Amniotic epithelial cell (primary cell): ENCODE measurements at regions not wholly inside any gene's neighbourhood (a gene's known extent, or its start where the extent isn't known, plus 50 kb on each side); places are given as distances from the start of the nearest gene placed in this dataset.

Experiments used
- DNase-seq: peaks from one replicate; pipeline ENCODE4 v3.0.0-alpha.2; 2010; ENCODE audit warnings: low read depth

DNA sequence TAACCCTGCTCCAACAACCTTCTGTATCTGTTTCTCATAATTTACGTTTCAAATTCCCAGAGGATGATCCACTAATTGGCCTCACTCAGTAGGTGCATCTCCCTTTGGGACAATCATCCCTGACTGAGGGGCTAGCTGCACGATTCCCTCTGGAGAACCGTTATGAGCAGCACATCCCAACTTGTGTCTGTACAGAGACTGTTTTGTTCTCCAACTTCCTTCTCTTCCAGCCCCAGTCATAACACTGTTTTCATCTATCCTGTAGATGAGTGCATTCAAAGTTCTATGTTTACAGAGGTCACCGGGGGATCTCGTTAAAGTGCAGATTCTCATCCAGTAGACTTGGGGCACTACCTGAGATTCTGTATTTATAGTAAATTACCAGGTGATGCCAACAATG is 187.2 kb downstream of the REEP3 start:
- no peak for DNase-seq

DNA sequence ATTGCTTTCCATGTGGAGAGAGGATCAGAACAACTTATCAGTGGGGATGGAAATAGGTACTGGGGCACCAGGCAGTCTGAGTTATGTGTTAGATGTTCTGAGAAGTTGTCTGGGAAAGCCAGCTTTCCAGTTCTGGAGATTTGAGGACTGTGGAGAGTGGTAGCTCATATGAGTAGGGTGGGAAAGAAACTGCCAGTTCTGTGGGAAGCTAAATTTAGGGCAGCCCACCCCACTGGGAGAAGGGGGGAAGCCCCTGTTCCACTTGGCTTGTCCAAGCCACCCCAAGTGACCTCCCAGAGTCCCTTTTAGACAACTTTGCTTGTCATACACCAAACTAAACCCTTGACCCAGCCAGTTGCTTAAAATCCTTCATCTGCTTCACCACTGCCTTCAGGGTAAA is 189.5 kb downstream of the REEP3 start:
- no peak for DNase-seq

DNA sequence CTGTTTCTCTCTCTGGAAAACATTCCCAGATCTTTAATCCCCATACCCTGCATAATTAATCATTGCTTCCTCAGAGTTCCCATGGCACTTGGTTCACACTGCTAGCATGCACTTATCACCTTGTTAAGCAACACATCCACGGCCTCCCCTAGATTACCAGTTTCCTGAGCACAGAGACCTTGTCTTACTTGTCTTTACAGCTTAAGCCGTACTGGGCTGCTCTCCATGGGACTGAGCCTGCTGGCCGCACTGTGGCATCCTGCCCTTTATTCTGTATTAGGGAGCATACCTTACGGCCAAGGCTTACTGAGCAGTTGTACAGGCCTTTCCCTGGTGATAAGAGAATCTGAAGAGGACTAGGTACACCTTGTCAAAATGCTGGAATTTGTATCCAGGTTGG is 190.2 kb downstream of the REEP3 start:
- peak; percentile 93 for DNase-seq

DNA sequence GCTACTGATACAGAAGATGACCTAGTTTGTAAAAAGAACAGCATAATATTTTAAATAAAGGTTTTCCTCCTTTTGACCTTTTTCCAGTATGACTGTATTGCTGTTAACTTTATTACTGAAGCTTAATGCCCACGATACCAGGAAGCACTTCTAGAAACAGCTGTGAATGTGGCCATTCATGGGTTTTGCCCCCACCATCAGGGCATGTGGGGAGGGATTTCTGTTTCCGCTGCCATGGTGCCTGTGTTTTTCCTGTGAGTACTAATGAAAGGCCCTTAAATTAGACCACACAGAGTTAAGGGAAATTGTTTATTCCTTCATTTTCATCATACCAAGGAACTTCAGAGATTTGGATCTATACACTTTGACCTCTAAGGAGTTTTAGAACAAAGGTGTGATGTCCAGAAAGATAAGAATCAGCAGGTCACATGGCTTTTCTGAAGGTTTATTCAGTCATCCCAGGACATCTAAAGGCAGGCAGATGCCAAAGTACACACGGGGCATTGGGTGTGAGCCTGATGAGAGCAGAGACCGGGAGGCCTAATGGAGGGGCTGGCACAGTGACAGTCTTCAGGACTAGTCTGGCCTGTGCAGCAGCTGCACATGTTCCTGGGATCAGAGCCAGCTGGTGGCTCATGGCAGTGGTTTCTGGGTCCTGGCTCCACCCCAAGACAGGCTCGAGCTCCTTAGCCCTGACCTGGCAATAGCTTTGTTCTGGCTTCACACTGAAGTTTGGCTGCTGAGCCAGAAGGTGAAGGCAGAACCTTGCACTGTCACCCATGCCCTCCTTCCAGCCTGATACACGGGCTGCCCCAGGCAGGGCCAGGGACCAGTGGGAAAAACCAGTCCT is 190.9 kb downstream of the REEP3 start:
- peak; percentile 72 for DNase-seq

DNA sequence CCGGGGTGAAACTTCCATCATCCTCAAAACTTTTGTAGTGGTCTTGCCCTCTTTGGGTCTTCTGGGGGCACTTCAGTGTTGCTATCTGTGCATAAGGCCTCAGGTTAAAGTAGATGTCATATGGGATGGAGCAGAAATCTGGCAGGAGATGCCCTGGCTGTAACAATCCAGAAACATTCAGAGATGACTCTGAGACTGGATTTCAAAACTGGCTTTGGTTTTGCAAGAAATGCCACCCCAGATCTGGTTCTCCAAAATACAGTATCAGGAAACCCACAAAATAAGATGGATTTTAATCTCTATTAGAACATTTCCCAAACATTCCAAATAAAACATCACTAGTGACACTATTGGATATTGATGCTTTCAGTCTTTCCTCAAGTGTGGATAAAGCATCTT is 191.5 kb downstream of the REEP3 start:
- peak; percentile 52 for DNase-seq

DNA sequence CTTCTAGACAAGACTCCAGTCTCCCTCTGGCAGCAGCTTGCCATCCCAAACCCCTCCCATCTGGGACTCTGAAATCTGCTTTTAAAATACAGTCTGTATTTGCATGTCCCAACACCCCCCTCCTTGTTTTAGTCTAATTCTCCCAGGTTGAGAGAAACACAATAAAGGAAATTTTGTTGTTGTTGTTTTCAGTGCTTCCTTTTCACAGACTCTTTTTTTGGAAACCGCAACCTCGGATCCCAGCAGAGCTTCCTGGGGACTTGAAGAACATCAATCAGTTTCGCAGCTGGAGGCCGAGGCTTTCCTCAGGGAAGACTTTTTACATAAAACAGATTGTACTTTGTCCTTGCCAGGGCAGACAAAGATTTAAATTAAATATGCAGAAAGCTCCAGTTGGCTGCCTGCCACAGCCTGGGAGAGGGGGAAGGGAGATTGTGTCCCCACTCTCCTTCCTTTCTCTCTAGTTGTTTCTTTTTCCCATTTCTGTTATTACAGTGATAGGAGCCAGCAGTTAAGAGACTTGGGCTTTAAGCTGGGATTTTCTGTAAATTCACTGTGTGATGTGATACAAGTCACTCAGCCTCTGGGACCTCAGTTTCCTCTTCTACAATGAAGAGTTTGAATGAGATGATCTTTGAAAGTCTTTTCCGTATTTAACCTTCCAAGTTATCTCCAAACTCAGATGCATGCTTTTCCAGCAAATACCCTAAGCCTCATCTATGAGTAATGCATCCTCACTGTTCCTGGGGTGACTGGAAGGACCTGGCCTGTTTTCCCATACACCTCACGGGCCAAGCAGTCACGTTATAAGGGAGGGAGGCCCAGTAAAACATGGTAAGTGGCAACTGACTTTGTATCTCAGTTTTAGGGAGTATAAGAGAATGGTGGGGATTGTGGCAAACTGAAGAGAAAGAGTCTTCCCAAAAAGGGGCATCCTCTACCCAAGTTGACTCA is 192.3 kb downstream of the REEP3 start:
- DNase-seq, result peak; percentile 96

DNA sequence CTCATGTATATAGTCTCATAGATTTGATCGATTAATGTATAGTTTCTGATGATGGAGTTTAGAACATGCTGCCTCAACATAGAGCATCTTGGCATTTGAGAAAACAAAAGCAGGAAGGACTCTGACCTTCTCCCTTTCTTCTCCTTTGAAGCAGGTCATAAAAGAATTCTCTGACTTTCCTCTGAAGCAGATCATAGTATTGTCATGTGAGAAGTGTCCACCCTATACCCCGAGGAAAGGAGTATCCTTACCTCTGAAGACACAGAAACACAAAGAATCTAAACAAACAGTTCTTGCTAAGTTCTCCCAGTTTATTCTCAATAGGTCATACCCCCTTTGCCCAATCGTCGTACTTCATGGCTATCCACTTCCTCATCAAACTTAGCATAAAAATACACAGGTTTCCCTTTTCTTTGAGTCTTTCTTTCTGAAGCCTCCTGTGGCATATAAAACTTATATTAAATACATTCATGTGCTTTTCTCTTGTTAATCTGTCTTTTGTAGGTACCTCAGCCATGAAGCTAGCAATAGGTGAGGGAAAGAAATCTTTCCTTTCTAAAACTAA is 194.9 kb downstream of the REEP3 start:
- DNase-seq, result no peak

DNA sequence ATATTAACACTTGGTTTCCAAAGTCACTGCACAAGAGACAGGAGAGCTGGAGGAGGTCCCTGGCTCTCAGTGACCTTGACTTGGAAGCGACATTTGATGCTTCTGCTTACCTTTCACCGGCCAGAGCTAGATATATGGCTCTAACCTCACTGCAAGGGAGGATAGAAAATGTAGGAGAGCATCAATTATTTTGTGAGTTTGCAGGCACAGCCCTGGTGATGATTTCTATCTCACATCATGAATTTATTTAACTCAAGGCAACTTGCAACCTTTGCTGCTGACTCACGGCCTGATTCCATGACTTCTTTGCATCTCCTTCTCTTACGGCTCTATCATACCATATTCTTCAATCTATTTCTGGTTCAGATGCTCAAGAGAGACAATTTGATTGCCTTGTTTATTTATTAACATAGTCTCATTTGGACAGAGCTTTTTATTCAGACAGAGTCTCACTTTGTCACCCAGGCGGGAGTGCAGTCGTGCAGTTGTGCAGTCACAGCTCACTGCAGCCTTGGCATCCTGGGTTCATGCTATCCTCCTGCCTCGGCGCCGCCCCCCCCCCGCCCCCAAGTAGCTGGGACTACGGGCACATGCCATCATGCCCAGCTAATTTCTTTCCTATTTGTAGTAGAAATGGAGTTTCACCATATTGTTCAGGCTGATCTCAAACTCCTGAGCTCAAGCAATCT is 196.0 kb downstream of the REEP3 start:
- DNase-seq, result no peak

DNA sequence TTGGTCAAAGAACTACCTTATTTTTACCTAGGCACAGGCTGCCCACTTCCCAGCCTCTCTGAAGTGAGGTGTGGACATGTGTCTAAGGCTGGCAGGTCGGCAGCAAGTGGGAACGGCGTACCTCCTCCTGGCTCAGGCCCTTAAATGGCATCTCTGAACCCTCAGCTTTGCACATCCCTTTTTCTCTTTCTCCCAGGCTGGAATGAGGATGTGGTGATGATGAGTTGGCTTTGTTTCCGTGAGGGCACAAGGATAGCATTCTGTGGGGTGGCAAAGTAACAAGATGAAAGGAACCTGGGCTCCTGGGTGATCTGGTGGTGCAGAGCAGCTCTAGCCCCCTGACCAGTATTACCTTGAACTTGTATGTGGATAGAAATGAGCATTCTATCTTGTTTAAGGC is 196.8 kb downstream of the REEP3 start:
- no peak for DNase-seq

DNA sequence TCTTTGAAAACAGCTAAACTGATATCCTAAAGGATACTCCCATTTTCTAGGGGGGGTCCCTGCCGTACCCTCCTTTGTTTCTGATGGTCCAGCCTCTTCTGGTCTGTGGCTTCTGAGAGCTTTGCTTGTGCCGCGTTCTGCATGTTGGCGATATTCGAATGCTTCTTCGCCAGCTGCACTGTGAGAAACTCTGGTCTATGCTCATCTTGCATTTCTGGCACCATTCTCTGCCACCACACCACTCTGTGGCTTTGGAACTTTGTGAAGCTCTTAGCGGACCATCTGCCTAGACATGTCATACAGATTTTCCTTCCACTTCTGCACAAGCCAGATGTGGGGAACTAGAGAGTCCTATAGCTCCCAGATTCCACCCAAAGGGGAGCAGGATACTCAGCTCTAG is 197.2 kb downstream of the REEP3 start:
- DNase-seq, result no peak

DNA sequence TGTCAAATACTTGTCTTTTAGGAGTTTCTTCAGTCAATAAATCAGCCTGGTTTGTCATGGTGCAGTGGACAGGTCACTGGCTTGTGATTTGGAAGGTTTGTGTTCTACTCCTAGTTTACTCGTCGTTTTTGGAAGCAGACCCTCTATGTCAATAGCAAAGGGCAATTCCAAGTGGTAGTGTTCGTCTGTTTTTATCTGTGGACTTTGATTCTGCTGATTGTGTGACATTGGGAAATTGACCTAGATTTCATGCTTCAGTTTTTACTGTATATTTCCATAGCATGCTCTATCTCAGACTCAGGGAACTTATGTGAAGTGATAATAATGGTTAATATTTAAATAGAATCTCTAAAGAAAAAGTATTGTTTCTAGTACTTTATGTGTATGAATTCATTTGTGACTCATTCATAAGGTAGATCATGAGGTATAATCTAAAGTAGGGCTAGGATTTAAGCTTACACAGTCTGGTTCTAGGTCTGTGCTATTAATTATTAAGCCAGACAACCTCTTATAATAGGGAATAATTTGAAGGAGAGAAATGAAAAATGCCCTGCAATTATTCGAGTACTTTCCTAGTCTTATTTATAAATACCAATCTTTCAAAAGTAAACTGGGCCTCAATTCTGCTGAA is 198.1 kb downstream of the REEP3 start:
- no peak for DNase-seq

DNA sequence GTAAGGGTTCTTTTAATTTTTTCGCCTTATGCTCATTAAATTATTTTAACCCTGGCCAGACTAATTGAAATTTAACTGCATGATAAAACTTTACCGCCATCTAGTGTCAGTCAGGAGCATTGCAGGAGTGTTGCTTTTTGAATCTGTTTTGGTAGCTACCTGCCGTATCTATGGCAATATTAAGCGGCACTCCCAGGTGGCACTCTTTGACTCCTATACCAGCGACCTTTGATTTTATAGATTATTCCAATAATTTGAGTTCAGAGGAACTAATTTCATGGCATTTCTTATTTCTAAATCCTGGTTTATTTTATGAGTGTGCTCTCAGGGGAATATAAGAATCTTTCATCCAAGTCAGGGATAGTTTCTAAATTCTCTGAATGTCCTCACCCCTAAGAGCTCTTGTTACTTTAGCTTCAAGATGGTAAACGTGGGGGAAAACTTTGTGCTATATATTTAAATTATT is 198.9 kb downstream of the REEP3 start:
- DNase-seq, result peak; percentile 44

DNA sequence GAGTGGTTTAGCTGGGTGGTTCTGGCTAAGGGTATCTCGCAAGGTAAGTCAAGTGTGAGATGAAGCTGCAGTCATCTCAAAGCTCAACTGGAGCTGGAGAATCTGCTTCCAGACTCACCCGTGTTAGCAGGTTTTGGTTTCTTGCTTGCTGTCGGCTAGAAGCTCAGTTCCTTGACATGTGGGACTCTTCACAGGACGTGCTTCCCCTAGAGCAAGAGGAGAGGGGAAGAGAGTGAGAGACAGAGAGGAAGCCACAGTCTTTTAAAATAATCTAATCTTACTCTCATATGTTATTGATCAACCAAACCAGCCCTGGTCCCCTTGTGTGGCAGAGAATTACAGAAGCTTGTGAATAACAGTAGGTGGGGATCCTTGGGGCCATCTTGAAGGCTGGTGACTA is 199.5 kb downstream of the REEP3 start:
- DNase-seq, result no peak

DNA sequence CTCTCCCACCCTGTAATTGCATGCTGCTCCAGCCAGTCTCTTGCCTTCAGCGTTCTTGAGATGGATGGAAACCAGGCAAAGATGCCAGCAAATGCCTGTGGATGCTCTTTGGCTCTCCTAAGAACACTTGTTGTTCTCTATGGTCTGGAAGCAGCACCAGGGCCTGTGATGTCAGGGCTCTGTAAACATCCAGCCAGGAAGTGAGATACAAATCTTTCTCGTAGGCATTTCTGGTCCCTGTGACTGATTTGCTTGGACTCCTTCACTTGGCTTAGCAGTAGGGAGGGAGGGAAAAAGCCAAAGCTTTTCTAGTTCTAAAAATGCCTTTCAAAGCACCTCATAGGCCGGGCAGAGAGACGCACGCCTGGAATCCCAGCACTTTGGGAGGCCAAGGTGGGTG is 201.3 kb downstream of the REEP3 start:
- DNase-seq, result peak; percentile 82

DNA sequence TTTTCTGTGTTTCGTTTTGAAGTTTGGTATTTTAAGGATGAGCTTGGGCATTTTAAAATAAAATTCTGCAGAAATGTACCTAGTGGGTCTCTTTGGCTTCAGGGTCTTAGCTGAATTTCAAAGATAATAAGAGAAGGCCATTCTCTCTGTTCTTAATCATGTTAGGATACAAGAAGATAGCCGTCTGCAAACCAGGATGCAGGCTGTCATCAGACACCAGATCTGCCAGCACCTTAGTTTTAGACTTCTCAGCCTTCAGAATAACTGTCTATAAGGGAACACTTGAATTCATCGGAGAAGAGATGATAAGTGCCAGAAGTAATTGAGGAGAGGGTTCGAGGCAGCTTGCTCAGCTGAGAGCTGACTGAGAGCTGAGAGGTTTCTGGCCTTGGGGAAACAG is 202.1 kb downstream of the REEP3 start:
- DNase-seq, result no peak

DNA sequence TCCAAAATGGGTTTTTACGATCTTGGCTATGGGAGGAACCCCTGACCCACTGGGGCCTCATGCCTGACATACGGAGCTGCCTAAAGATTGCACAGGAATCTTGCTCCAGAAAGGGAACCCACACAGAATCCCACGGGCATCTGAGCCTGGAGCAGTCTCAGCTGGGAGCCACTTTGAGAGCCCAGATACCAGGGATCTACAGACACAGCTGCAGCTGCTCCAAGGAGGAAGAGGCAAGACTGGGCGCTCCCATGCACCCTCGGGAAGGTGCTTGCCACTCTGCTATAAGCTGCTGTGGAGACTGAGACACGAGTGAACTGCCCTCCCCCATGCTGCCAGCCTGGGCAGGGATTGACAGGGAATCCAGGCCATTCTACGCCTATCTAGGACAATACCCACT is 202.5 kb downstream of the REEP3 start:
- DNase-seq, result no peak

DNA sequence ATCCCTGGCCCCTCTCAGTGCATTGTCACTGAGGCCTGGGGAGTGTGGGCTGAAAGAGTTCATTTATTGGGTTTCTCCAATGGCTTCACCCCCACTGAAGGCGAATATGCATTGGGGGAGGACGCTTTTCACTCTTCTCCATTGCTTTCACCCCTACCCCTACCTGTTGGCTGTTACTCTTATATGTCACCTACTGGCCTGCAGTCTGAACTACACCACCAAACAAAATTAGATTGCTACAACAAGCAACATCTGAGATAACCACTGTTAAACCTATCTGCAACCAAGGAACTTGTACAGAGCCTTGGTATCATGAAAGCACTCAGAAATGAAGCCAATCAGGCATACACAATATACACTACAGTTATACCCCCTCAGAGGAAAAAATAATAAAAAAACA is 203.7 kb downstream of the REEP3 start:
- DNase-seq, result no peak

DNA sequence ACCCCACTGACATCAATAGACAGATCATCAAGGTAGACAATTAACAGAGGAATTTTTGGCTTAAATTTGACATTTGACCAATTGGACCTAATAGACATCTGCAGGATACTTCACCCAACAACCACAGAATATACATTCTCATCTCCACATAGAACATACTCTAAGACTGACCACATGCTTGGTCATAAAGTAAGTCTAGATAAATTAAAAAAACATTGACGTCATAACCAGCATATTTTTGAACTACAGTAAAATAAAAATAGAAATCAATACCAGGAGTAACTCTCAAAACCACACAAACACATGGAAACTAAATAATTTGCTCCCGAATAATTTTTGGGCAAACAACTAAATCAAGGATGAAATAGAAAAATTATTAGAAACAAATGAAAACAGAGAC is 205.7 kb downstream of the REEP3 start:
- DNase-seq, result no peak

DNA sequence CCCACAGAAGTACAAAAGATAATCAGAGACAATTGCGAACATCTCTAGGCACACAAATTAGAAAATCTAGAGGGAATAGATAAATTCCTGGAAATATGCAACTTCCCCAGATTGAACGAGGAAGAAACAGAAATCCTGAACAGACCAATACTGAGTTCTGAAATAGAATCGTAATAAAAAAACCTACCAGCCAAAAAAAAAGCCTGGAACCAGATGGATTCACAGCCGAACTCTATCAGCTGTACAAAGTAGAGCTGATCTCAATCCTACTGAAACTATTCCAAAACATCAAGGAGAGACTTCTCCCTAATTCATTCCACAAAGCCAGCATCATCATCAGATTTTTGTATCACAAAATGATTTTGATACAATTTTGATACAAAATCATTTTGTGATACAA is 206.4 kb downstream of the REEP3 start:
- DNase-seq, result no peak

DNA sequence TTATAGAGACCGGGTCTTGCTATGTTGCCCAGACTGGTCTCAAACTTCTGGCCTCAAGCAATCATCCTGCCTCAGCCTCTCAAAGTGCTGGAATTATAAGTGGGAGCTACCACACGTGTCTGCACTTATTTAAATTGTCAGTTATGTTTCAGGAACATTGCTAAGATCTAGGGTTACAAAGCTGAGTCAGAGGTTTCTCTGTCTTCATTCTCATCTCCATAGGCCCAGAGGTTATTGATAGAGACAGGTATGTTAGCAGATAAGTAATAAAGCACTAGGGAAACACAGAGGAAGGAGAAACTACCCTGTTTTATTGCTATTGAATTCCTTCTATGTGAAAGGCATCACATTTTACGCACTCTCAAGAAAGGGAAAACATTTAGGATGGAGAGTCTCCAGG is 214.1 kb downstream of the REEP3 start:
- no peak for DNase-seq

DNA sequence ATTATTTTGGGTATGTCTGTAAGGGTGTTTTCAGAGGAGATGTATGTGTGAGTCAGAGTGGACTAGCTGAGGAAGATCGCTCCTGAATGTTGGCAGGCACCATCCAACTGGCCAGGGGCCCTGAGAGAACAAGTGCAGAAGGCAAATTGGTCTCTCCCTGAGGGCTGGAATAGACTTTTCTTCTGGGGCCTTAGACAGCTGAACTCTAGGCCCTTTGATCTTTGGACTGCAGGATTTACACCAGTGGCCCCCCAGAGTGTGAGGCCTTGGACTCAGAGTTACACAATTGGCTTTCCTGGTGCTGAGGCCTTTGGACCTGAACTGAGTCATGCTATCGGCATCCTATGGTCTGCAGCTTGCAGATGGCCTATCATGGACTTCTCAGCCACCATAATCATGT is 217.2 kb downstream of the REEP3 start:
- DNase-seq, result peak; percentile 77
